ENCODE measurements at regions not wholly inside any gene's neighbourhood (a gene's known extent, or its start where the extent isn't known, plus 50 kb on each side); places are given as distances from the start of the nearest gene placed in this dataset.

- Histone ChIP-seq H3K27me3 (ENCODE audit: control insufficient read depth in 5 of 5, insufficient read depth in 4 of 5, low read length in 5 of 5) (no peaks in the 10 kb centered on the region), H3K9me3 (ENCODE audit: control insufficient read depth in 5 of 5, low read length in 5 of 5) (peaks cover 0 to 2% (median 0%) of the 10 kb centered on the region in 5 donors), H3K36me3 (ENCODE audit: control insufficient read depth in 5 of 5, insufficient read depth in 5 of 5, low read length in 5 of 5) (no peaks in the 10 kb centered on the region), H3K9ac (ENCODE audit: low read length in 5 of 5) (no peak overlapping the region), H3K27ac (ENCODE audit: low read depth, low read length) (no peak overlapping the region), H3K4me3 (ENCODE audit: low read depth in 1 of 5, low read length in 5 of 5) (no peak overlapping the region), H3K4me1 (ENCODE audit: control insufficient read depth in 5 of 5, insufficient read depth in 5 of 5, low read length in 5 of 5) (no peaks in the 10 kb centered on the region)
Measured at GRCh38 chr7:97450516-97450915, 281.4 kb upstream of the TAC1 start.

GRCh38 chr7:97454636-97455035, 277.2 kb upstream of the TAC1 start:
- Histone ChIP-seq H3K27me3 (ENCODE audit: control insufficient read depth in 5 of 5, insufficient read depth in 4 of 5, low read length in 5 of 5) (no peaks in the 10 kb centered on the region), H3K9ac (ENCODE audit: low read length in 5 of 5) (no peak overlapping the region)

GRCh38 chr7:97457054-97457453, 274.8 kb upstream of the TAC1 start:
- Histone ChIP-seq H3K9me3 (ENCODE audit: control insufficient read depth in 5 of 5, low read length in 5 of 5) (peaks cover 4 to 18% (median 11%) of the 10 kb centered on the region in 5 donors), H3K36me3 (ENCODE audit: control insufficient read depth in 5 of 5, insufficient read depth in 5 of 5, low read length in 5 of 5) (no peaks in the 10 kb centered on the region), H3K4me1 (ENCODE audit: control insufficient read depth in 5 of 5, insufficient read depth in 5 of 5, low read length in 5 of 5) (no peaks in the 10 kb centered on the region), H3K27me3 (ENCODE audit: control insufficient read depth in 5 of 5, insufficient read depth in 4 of 5, low read length in 5 of 5) (no peaks in the 10 kb centered on the region), H3K4me3 (ENCODE audit: low read depth in 1 of 5, low read length in 5 of 5) (no peak overlapping the region), H3K27ac (ENCODE audit: low read depth, low read length) (no peak overlapping the region), H3K9ac (ENCODE audit: low read length in 5 of 5) (no peak overlapping the region)

More at GRCh38 chr7:97454636-97455035, 277.2 kb upstream of the TAC1 start:
- no peaks in the 10 kb centered on the region for H3K36me3 ChIP-seq (ENCODE audit: control insufficient read depth in 5 of 5, insufficient read depth in 5 of 5, low read length in 5 of 5)
- H3K4me3 ChIP-seq (ENCODE audit: low read depth in 1 of 5, low read length in 5 of 5) = no peak overlapping the region
- H3K9me3 ChIP-seq (ENCODE audit: control insufficient read depth in 5 of 5, low read length in 5 of 5) = peaks cover 0 to 1% (median 0%) of the 10 kb centered on the region in 5 donors
- H3K27ac ChIP-seq (ENCODE audit: low read depth, low read length) = no peak overlapping the region
- H3K4me1 ChIP-seq (ENCODE audit: control insufficient read depth in 5 of 5, insufficient read depth in 5 of 5, low read length in 5 of 5) = no peaks in the 10 kb centered on the region

GRCh38 chr7:97460433-97460832, 271.5 kb upstream of the TAC1 start:
- Histone ChIP-seq H3K4me1 (ENCODE audit: control insufficient read depth in 5 of 5, insufficient read depth in 5 of 5, low read length in 5 of 5) (no peaks in the 10 kb centered on the region), H3K36me3 (ENCODE audit: control insufficient read depth in 5 of 5, insufficient read depth in 5 of 5, low read length in 5 of 5) (no peaks in the 10 kb centered on the region), H3K9ac (ENCODE audit: low read length in 5 of 5) (no peak overlapping the region), H3K27ac (ENCODE audit: low read depth, low read length) (no peak overlapping the region), H3K4me3 (ENCODE audit: low read depth in 1 of 5, low read length in 5 of 5) (no peak overlapping the region), H3K9me3 (ENCODE audit: control insufficient read depth in 5 of 5, low read length in 5 of 5) (peaks cover 4 to 23% (median 11%) of the 10 kb centered on the region in 5 donors), H3K27me3 (ENCODE audit: control insufficient read depth in 5 of 5, insufficient read depth in 4 of 5, low read length in 5 of 5) (no peaks in the 10 kb centered on the region)

GRCh38 chr7:97461596-97461995, 270.3 kb upstream of the TAC1 start:
- H3K4me1 ChIP-seq (ENCODE audit: control insufficient read depth in 5 of 5, insufficient read depth in 5 of 5, low read length in 5 of 5) = no peaks in the 10 kb centered on the region
- no peaks in the 10 kb centered on the region for H3K27me3 ChIP-seq (ENCODE audit: control insufficient read depth in 5 of 5, insufficient read depth in 4 of 5, low read length in 5 of 5)
- H3K4me3 ChIP-seq (ENCODE audit: low read depth in 1 of 5, low read length in 5 of 5) = peak overlapping the region in 1 of 5 donors; percentile 28
- H3K36me3 ChIP-seq (ENCODE audit: control insufficient read depth in 5 of 5, insufficient read depth in 5 of 5, low read length in 5 of 5) = no peaks in the 10 kb centered on the region
- H3K9ac ChIP-seq (ENCODE audit: low read length in 5 of 5) = no peak overlapping the region
- no peak overlapping the region for H3K27ac ChIP-seq (ENCODE audit: low read depth, low read length)
- H3K9me3 ChIP-seq (ENCODE audit: control insufficient read depth in 5 of 5, low read length in 5 of 5) = peaks cover 4 to 23% (median 11%) of the 10 kb centered on the region in 5 donors

GRCh38 chr7:97466071-97466470, 265.8 kb upstream of the TAC1 start:
- Histone ChIP-seq H3K9me3 (ENCODE audit: control insufficient read depth in 5 of 5, low read length in 5 of 5) (peaks cover under 1 to 11% (median 4%) of the 10 kb centered on the region in 5 donors), H3K4me1 (ENCODE audit: control insufficient read depth in 5 of 5, insufficient read depth in 5 of 5, low read length in 5 of 5) (no peaks in the 10 kb centered on the region), H3K36me3 (ENCODE audit: control insufficient read depth in 5 of 5, insufficient read depth in 5 of 5, low read length in 5 of 5) (no peaks in the 10 kb centered on the region), H3K27ac (ENCODE audit: low read depth, low read length) (no peak overlapping the region), H3K27me3 (ENCODE audit: control insufficient read depth in 5 of 5, insufficient read depth in 4 of 5, low read length in 5 of 5) (no peaks in the 10 kb centered on the region), H3K9ac (ENCODE audit: low read length in 5 of 5) (no peak overlapping the region), H3K4me3 (ENCODE audit: low read depth in 1 of 5, low read length in 5 of 5) (no peak overlapping the region)

GRCh38 chr7:97466999-97467740, 264.7 kb upstream of the TAC1 start:
- peaks cover 0 to 5% (median 0%) of the 10 kb centered on the region in 5 donors for H3K9me3 ChIP-seq (ENCODE audit: control insufficient read depth in 5 of 5, low read length in 5 of 5)
- H3K36me3 ChIP-seq (ENCODE audit: control insufficient read depth in 5 of 5, insufficient read depth in 5 of 5, low read length in 5 of 5) = no peaks in the 10 kb centered on the region
- H3K27ac ChIP-seq (ENCODE audit: low read depth, low read length) = no peak overlapping the region
- H3K4me3 ChIP-seq (ENCODE audit: low read depth in 1 of 5, low read length in 5 of 5) = no peak overlapping the region
- H3K4me1 ChIP-seq (ENCODE audit: control insufficient read depth in 5 of 5, insufficient read depth in 5 of 5, low read length in 5 of 5) = no peaks in the 10 kb centered on the region
- no peaks in the 10 kb centered on the region for H3K27me3 ChIP-seq (ENCODE audit: control insufficient read depth in 5 of 5, insufficient read depth in 4 of 5, low read length in 5 of 5)
- no peak overlapping the region for H3K9ac ChIP-seq (ENCODE audit: low read length in 5 of 5)

GRCh38 chr7:97468493-97468892, 263.4 kb upstream of the TAC1 start:
- Histone ChIP-seq H3K27me3 (ENCODE audit: control insufficient read depth in 5 of 5, insufficient read depth in 4 of 5, low read length in 5 of 5) (no peaks in the 10 kb centered on the region), H3K4me3 (ENCODE audit: low read depth in 1 of 5, low read length in 5 of 5) (no peak overlapping the region), H3K9me3 (ENCODE audit: control insufficient read depth in 5 of 5, low read length in 5 of 5) (peaks cover 0 to 3% (median 0%) of the 10 kb centered on the region in 5 donors), H3K27ac (ENCODE audit: low read depth, low read length) (no peak overlapping the region), H3K9ac (ENCODE audit: low read length in 5 of 5) (no peak overlapping the region), H3K36me3 (ENCODE audit: control insufficient read depth in 5 of 5, insufficient read depth in 5 of 5, low read length in 5 of 5) (no peaks in the 10 kb centered on the region), H3K4me1 (ENCODE audit: control insufficient read depth in 5 of 5, insufficient read depth in 5 of 5, low read length in 5 of 5) (no peaks in the 10 kb centered on the region)

GRCh38 chr7:97470726-97471125, 261.2 kb upstream of the TAC1 start:
- Histone ChIP-seq H3K36me3 (ENCODE audit: control insufficient read depth in 5 of 5, insufficient read depth in 5 of 5, low read length in 5 of 5) (no peaks in the 10 kb centered on the region), H3K9ac (ENCODE audit: low read length in 5 of 5) (no peak overlapping the region), H3K27me3 (ENCODE audit: control insufficient read depth in 5 of 5, insufficient read depth in 4 of 5, low read length in 5 of 5) (no peaks in the 10 kb centered on the region), H3K4me1 (ENCODE audit: control insufficient read depth in 5 of 5, insufficient read depth in 5 of 5, low read length in 5 of 5) (no peaks in the 10 kb centered on the region), H3K27ac (ENCODE audit: low read depth, low read length) (no peak overlapping the region), H3K4me3 (ENCODE audit: low read depth in 1 of 5, low read length in 5 of 5) (no peak overlapping the region), H3K9me3 (ENCODE audit: control insufficient read depth in 5 of 5, low read length in 5 of 5) (no peaks in the 10 kb centered on the region)

GRCh38 chr7:97471491-97471890, 260.4 kb upstream of the TAC1 start:
- no peak overlapping the region for H3K4me3 ChIP-seq (ENCODE audit: low read depth in 1 of 5, low read length in 5 of 5)
- H3K4me1 ChIP-seq (ENCODE audit: control insufficient read depth in 5 of 5, insufficient read depth in 5 of 5, low read length in 5 of 5) = no peaks in the 10 kb centered on the region
- H3K36me3 ChIP-seq (ENCODE audit: control insufficient read depth in 5 of 5, insufficient read depth in 5 of 5, low read length in 5 of 5) = no peaks in the 10 kb centered on the region
- H3K27me3 ChIP-seq (ENCODE audit: control insufficient read depth in 5 of 5, insufficient read depth in 4 of 5, low read length in 5 of 5) = no peaks in the 10 kb centered on the region
- no peaks in the 10 kb centered on the region for H3K9me3 ChIP-seq (ENCODE audit: control insufficient read depth in 5 of 5, low read length in 5 of 5)
- H3K9ac ChIP-seq (ENCODE audit: low read length in 5 of 5) = no peak overlapping the region
- H3K27ac ChIP-seq (ENCODE audit: low read depth, low read length) = no peak overlapping the region
